Suprapubic skin (tissue), 4 donors: ENCODE measurements at regions not wholly inside any gene's neighbourhood (a gene's known extent, or its start where the extent isn't known, plus 50 kb on each side); places are given as distances from the start of the nearest gene placed in this dataset.

Experiments used
- DNase-seq, 2 donors: peaks; one replicate each; pipeline ENCODE4 v3.0.0-alpha.2; 2019; ENCODE audit warnings: low spot score in 2 of 2
- H3K27ac ChIP-seq: fragments of 200-600 bp; sonication (generic); one replicate; pipeline ENCODE4 v1.5.1; 2019
- H3K27me3 ChIP-seq: fragments of 200-600 bp; sonication (generic); one replicate; pipeline ENCODE4 v1.5.1; 2019
- H3K36me3 ChIP-seq: fragments of 200-600 bp; sonication (generic); one replicate; pipeline ENCODE4 v1.5.1; 2019
- H3K4me1 ChIP-seq: fragments of 200-600 bp; sonication (generic); one replicate; pipeline ENCODE4 v1.5.1; 2019
- H3K4me3 ChIP-seq: fragments of 200-600 bp; sonication (generic); one replicate; pipeline ENCODE4 v1.5.1; 2019; ENCODE audit warnings: mild to moderate bottlenecking
- H3K9me3 ChIP-seq: fragments of 200-600 bp; sonication (generic); one replicate; pipeline ENCODE4 v1.5.1; 2019
- EP300 ChIP-seq: sonication (generic); formaldehyde crosslinking; IDR thresholded peaks from one replicate; pipeline ENCODE4 v1.6.1; 2017; ENCODE audit warnings: antibody characterized with exemption
- POLR2A ChIP-seq, 2 donors: fragments of 450-650 bp; IDR thresholded peaks; one replicate each; pipeline ENCODE4 v1.6.1; 2017; ENCODE audit warnings: antibody characterized with exemption in 2 of 2, mild to moderate bottlenecking in 2 of 2, moderate library complexity in 2 of 2
- POLR2AphosphoS5 ChIP-seq, 3 donors: sonication (generic); formaldehyde crosslinking; IDR thresholded peaks; one replicate each; pipeline ENCODE4 v1.6.1; 2017; ENCODE audit warnings: antibody characterized with exemption in 3 of 3
- WGBS: methylation state at CpG from one replicate; pipeline ENCODE4 v1.1.5; 2018; 5-methylcytosine and 5-hydroxymethylcytosine counted together
- TF ChIP-seq, protein P1 (sequence below), 2 donors: fragments of 200-600 bp in 1 of 2; fragments of 450-650 bp in 1 of 2; sonication (generic) in 1 of 2; IDR thresholded peaks; one replicate each; pipeline ENCODE4 v1.5.1; 2016 to 2019; ENCODE audit warnings: antibody characterized with exemption in 2 of 2, mild to moderate bottlenecking in 1 of 2, moderate library complexity in 1 of 2

DNA sequence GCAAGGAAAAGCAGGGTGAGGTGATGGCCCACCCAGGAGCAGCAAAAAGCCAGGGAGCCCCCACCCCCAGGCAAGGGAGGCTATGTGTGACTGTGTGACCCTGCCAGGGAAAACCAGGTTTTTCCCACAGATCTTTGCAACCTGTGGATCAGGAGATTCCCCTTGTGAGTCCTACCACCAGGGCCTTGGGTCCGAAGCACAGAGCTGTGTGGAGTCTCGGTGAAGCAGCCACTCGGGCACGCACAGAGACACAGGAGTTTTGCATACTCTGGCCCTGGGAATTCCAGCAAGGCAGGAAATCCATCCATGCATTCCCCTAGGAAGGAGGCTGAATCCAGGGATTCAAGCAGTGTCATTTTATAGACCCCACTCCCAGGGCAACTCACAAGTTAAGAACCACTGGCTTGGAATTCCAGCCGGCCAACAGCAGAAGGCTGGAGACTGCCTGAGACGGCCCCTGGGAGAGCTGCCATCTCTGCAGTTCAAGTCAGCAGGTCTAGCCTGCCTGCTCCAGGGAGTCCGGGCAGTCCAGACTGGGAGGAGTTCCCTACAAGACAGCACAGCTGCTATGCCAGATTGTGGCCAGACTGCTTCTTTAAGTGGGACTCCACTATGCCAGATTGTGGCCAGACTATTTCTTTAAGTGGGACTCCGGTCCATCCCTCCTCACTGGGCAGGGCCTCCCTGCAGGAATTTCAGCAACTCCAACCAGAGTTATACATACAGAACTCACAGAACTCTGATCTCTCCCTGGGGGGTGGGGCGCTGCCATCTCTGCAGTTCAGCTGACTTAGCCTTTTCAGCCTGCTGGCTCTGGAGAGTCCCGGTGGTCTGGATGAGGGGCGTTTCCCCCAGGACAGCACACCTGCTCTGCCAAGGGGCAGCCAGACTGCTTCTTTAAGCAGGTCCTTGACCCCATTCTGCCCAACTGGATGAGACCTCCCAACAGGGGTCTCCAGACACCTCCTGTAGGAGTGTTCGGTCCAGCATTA is 85.1 kb upstream of the ADAD1 start:
- H3K27me3 ChIP-seq = no peaks in the 10 kb centered on the region
- H3K27ac ChIP-seq = no peak overlapping the region
- no peak for TF ChIP-seq POLR2A (IDR thresholded peaks at IDR 0.05)
- TF ChIP-seq, protein P1, sequence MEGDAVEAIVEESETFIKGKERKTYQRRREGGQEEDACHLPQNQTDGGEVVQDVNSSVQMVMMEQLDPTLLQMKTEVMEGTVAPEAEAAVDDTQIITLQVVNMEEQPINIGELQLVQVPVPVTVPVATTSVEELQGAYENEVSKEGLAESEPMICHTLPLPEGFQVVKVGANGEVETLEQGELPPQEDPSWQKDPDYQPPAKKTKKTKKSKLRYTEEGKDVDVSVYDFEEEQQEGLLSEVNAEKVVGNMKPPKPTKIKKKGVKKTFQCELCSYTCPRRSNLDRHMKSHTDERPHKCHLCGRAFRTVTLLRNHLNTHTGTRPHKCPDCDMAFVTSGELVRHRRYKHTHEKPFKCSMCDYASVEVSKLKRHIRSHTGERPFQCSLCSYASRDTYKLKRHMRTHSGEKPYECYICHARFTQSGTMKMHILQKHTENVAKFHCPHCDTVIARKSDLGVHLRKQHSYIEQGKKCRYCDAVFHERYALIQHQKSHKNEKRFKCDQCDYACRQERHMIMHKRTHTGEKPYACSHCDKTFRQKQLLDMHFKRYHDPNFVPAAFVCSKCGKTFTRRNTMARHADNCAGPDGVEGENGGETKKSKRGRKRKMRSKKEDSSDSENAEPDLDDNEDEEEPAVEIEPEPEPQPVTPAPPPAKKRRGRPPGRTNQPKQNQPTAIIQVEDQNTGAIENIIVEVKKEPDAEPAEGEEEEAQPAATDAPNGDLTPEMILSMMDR (IDR thresholded peaks at IDR 0.05) = no peak
- no peak for TF ChIP-seq EP300
- no peak for TF ChIP-seq POLR2AphosphoS5 (IDR thresholded peaks at IDR 0.05)
- H3K4me3 ChIP-seq = no peak overlapping the region
- 89% methylated on average over 10 of the region's 12 CpGs for WGBS
- DNase-seq = peak in 1 of 2 donors; percentile 52
- peaks cover 45% of the 10 kb centered on the region for H3K36me3 ChIP-seq
- no peaks in the 10 kb centered on the region for H3K9me3 ChIP-seq
- H3K4me1 ChIP-seq = no peaks in the 10 kb centered on the region

DNA sequence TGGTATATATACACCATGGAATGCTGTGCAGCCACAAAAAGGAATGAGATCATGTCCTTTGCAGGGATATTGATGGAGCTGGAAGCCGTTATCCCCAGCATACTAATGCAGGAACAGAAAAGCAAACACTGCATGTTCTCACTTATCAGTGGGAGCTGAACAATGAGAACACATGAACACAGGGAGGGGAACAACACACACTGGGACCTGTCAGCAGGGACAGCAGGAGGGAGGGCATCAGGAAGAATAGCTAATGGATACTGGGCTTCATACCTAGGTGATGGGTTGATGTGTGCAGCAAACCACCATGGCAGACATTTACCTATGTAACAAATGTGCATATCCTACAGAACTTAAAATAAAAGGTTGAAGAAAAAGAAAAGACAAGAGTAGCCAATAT is 81.1 kb upstream of the ADAD1 start:
- no peak for TF ChIP-seq POLR2A (IDR thresholded peaks at IDR 0.05)
- TF ChIP-seq, protein P1 (IDR thresholded peaks at IDR 0.05) = no peak
- TF ChIP-seq EP300 = no peak
- H3K9me3 ChIP-seq = no peaks in the 10 kb centered on the region
- H3K27me3 ChIP-seq = no peaks in the 10 kb centered on the region
- H3K4me3 ChIP-seq = no peak overlapping the region
- DNase-seq = no peak
- no peak overlapping the region for H3K27ac ChIP-seq
- H3K4me1 ChIP-seq = no peaks in the 10 kb centered on the region
- peaks cover 25% of the 10 kb centered on the region for H3K36me3 ChIP-seq
- WGBS = 87% methylated on average over 1 of the region's 1 CpG

DNA sequence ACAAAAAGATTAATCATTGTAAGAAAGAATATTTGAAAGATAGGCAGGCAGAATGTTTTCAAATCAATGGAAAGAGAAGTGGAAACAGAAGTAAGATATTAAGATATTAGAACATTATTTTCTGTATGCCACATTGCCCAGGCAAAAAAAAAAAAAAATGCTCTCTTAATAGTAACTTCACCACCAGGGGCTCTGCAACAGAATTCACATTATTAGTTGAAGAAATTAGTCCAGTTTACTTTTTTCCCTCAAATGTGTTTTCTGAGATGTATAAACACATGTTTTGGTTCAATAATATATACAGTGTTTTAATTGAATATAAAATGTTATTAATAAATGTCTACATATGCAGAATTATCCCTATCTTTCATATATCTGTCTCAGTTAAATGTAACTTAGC is 78.0 kb upstream of the ADAD1 start:
- no peak for DNase-seq
- Histone ChIP-seq H3K27me3 (no peaks in the 10 kb centered on the region), H3K9me3 (no peaks in the 10 kb centered on the region), H3K4me3 (no peak overlapping the region), H3K4me1 (no peaks in the 10 kb centered on the region), H3K27ac (no peak overlapping the region), H3K36me3 (peaks cover 16% of the 10 kb centered on the region)
- TF ChIP-seq, protein P1 (IDR thresholded peaks at IDR 0.05) = no peak
- TF ChIP-seq POLR2A (IDR thresholded peaks at IDR 0.05) = no peak
- TF ChIP-seq POLR2AphosphoS5 (IDR thresholded peaks at IDR 0.05) = no peak
- TF ChIP-seq EP300 = no peak

DNA sequence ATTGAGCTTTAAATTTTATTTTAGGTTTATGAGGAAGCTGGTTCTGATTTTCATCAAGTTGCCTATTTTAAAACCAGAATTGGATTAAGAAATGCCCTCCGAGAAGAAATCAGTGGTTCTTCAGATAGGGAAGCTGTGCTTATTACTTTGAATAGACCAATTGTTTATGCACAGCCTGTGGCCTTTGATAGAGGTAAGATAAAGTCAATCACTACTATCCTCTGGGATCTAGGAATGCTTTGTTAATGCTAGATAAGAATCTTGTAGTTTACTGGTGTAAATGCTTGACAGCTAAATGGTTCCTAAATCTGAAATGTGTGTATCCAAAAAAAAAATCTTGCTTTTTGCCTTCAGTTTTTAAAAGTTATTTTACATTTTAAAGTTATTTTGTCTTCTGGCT is 73.0 kb upstream of the ADAD1 start:
- no peak overlapping the region for H3K4me3 ChIP-seq
- peaks cover 54% of the 10 kb centered on the region for H3K36me3 ChIP-seq
- WGBS = 74% methylated on average over 1 of the region's 1 CpG
- no peak overlapping the region for H3K27ac ChIP-seq
- TF ChIP-seq EP300 (no peak), POLR2A (IDR thresholded peaks at IDR 0.05) (no peak)
- no peak for DNase-seq
- H3K27me3 ChIP-seq = no peaks in the 10 kb centered on the region
- H3K9me3 ChIP-seq = no peaks in the 10 kb centered on the region
- no peaks in the 10 kb centered on the region for H3K4me1 ChIP-seq

DNA sequence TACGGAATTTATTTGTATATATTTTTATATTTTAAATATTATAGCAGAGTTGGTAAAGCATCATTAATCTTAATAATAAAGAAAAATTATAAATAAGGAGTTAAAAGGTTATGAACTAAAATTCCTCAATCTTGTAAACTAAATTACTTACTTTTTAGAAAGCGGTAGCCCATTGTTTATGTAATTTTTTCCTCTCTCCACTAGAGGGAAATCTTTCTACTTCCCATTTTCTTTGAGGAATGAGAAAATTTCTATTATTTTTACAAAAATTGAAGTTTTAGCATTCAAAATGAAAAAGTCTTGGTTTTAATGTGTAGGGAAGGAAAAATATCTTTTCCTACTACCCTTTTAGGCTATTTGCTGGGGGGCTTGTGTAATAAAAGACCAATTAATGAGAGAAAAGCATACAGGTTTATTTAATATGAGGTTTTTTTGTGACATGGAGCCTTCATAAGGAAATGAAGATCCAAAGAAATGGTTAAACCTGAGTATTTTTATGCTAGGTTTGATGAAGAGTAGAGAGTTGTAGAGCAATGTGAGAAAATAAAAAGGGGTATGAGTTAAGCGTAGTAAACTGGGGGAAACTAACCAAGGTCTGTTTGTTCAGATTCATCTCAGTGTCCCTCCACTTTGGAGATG is 68.7 kb upstream of the ADAD1 start:
- Histone ChIP-seq H3K4me1 (no peaks in the 10 kb centered on the region), H3K27ac (no peak overlapping the region), H3K27me3 (no peaks in the 10 kb centered on the region), H3K9me3 (no peaks in the 10 kb centered on the region), H3K4me3 (no peak overlapping the region), H3K36me3 (peaks cover 57% of the 10 kb centered on the region)
- WGBS = 81% methylated on average over 3 of the region's 3 CpGs
- TF ChIP-seq, protein P1 (IDR thresholded peaks at IDR 0.05) = peak in 1 of 2 donors; percentile 26
- no peak for TF ChIP-seq POLR2AphosphoS5 (IDR thresholded peaks at IDR 0.05)
- no peak for DNase-seq
